Mesendoderm (in vitro differentiated cells): ENCODE measurements at regions not wholly inside any gene's neighbourhood (a gene's known extent, or its start where the extent isn't known, plus 50 kb on each side); places are given as distances from the start of the nearest gene placed in this dataset.
"Not testable (repeated sequence)": the region's sequence is repeated elsewhere in the genome, so short reads cannot be mapped to it uniquely, and the experiment has no call there.

Source experiments
- DNase-seq: peaks from one replicate; pipeline ENCODE4 v3.0.0; 2013
- H2AK5ac ChIP-seq: 2 replicates; pipeline ENCODE4 v1.6.1; 2013; ENCODE audit warnings: low read length, inconsistent platforms
- H2BK120ac ChIP-seq: 2 replicates; pipeline ENCODE4 v1.6.1; 2013; ENCODE audit warnings: low read depth, mild to moderate bottlenecking, low read length, moderate library complexity, mixed read lengths
- H2BK15ac ChIP-seq: replicated peaks from 2 replicates; pipeline ENCODE4 v1.6.1; 2013; ENCODE audit warnings: low read depth, mild to moderate bottlenecking, moderate library complexity
- H2BK5ac ChIP-seq: 2 replicates; pipeline ENCODE4 v1.6.1; 2013; ENCODE audit warnings: low read length, inconsistent platforms
- H3K18ac ChIP-seq: 2 replicates; pipeline ENCODE4 v1.6.1; 2013; ENCODE audit warnings: mild to moderate bottlenecking, low read length, mixed read lengths
- H3K23ac ChIP-seq: one replicate; pipeline ENCODE4 v1.6.1; 2013; ENCODE audit warnings: low read length
- H3K27ac ChIP-seq: 2 replicates; pipeline ENCODE4 v1.5.1; 2013; ENCODE audit warnings: low read depth, mild to moderate bottlenecking, inconsistent platforms, low read length, moderate library complexity
- H3K27me3 ChIP-seq: 2 replicates; pipeline ENCODE4 v1.6.1; 2013; ENCODE audit warnings: low read length, control low read depth, mild to moderate bottlenecking, inconsistent platforms; ENCODE audit not compliant: insufficient read depth, poor library complexity
- H3K36me3 ChIP-seq: 2 replicates; pipeline ENCODE4 v1.6.1; 2013; ENCODE audit warnings: low read length, inconsistent platforms; ENCODE audit not compliant: control insufficient read depth, insufficient read depth
- H3K4ac ChIP-seq: one replicate; pipeline ENCODE4 v1.6.1; 2013; ENCODE audit warnings: low read depth, mild to moderate bottlenecking, low read length, moderate library complexity
- H3K4me1 ChIP-seq: 2 replicates; pipeline ENCODE4 v1.6.1; 2013; ENCODE audit warnings: low read depth, low read length, inconsistent platforms; ENCODE audit not compliant: control insufficient read depth
- H3K4me2 ChIP-seq: 2 replicates; pipeline ENCODE4 v1.6.1; 2013; ENCODE audit warnings: low read length
- H3K4me3 ChIP-seq: 2 replicates; pipeline ENCODE4 v1.5.1; 2013; ENCODE audit warnings: mild to moderate bottlenecking, low read length
- H3K56ac ChIP-seq: one replicate; pipeline ENCODE4 v1.6.1; 2013; ENCODE audit warnings: low read length
- H3K79me1 ChIP-seq: 2 replicates; pipeline ENCODE4 v1.6.1; 2013; ENCODE audit warnings: low read length, inconsistent platforms
- H3K79me2 ChIP-seq: 2 replicates; pipeline ENCODE4 v1.6.1; 2013; ENCODE audit warnings: mild to moderate bottlenecking, low read length; ENCODE audit not compliant: control insufficient read depth, insufficient read depth
- H3K9ac ChIP-seq: 2 replicates; pipeline ENCODE4 v1.6.1; 2013; ENCODE audit warnings: low read length, inconsistent platforms
- H4K5ac ChIP-seq: one replicate; pipeline ENCODE4 v1.6.1; 2013; ENCODE audit warnings: low read length
- H4K8ac ChIP-seq: one replicate; pipeline ENCODE4 v1.6.1; 2013; ENCODE audit warnings: low read depth, mild to moderate bottlenecking, control low read depth, low read length, moderate library complexity
- WGBS: extraction: QIAGEN DNeasy Blood & Tissue Kit; methylation state at CpG from one replicate; pipeline ENCODE4 v1.1.7; 2013; ENCODE audit warnings: low lambda C conversion rate, missing lambda C conversion rate; ENCODE audit not compliant: insufficient coverage; ENCODE audit errors: extremely low coverage; 5-methylcytosine and 5-hydroxymethylcytosine counted together

DNA sequence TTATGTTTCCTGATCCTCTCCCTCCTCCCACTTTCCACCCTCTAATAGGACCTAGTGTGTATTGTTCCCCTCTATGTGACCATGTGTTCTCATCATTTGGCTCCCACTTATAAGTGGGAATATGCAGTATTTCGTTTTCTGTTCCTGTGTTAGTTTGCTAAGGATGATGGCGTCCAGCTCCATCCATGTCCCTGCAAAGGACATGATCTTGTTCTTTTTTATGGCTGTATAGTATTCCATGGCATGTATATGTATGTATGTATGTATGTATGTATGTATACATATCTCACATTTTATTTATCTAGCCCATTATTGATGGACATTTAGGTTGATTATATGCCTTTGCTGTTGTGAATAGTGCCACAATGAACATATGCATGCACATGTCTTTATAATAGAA is 188.7 kb downstream of the RFPL4B start:
- Histone ChIP-seq H2BK5ac (no peak overlapping the region), H3K27ac (no peak overlapping the region), H2BK15ac (no peak overlapping the region), H3K27me3 (no peaks in the 10 kb centered on the region), H3K56ac (no peak overlapping the region), H2AK5ac (no peak overlapping the region), H3K79me2 (no peaks in the 10 kb centered on the region), H3K4me3 (no peak overlapping the region), H4K5ac (no peak overlapping the region), H3K79me1 (no peaks in the 10 kb centered on the region), H3K9ac (no peak overlapping the region), H3K18ac (no peak overlapping the region), H3K23ac (no peak overlapping the region), H3K4me2 (no peak overlapping the region), H3K36me3 (no peaks in the 10 kb centered on the region), H3K4me1 (no peaks in the 10 kb centered on the region), H2BK120ac (no peak overlapping the region), H3K4ac (no peak overlapping the region), H4K8ac (no peak overlapping the region)
- WGBS: no CpG with 5 or more reads among the region's 2 CpGs
- DNase-seq: no peak

DNA sequence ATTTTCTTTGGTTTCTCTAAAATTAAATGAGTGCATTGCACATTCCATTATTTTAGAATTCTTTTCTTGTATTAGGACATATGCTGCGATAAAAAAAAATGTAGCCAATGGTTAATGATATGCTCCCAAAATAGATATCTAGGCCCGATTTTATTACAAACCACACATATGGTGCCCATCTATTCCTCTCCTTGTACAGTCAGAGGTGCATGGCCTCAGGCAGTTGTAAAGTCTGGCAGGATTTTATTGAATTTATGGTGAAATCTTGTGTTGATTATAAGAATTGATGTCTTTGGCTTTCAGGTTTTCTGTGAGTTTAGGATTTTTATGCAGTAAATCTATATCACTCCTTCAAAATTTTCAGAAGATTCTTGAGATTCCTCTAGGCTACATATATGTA is 192.2 kb downstream of the RFPL4B start:
- Histone ChIP-seq H3K18ac (no peak overlapping the region), H4K5ac (no peak overlapping the region), H3K27ac (no peak overlapping the region), H3K4me1 (no peaks in the 10 kb centered on the region), H3K4ac (no peak overlapping the region), H3K4me3 (no peak overlapping the region), H3K79me1 (no peaks in the 10 kb centered on the region), H4K8ac (no peak overlapping the region), H3K23ac (no peak overlapping the region), H3K79me2 (no peaks in the 10 kb centered on the region), H3K56ac (no peak overlapping the region), H2BK120ac (no peak overlapping the region), H2BK5ac (no peak overlapping the region), H3K4me2 (no peak overlapping the region), H3K27me3 (no peaks in the 10 kb centered on the region), H2AK5ac (no peak overlapping the region), H3K36me3 (no peaks in the 10 kb centered on the region), H3K9ac (no peak overlapping the region), H2BK15ac (no peak overlapping the region)
- DNase-seq: no peak
- no CpG with 5 or more reads among the region's 2 CpGs for WGBS

DNA sequence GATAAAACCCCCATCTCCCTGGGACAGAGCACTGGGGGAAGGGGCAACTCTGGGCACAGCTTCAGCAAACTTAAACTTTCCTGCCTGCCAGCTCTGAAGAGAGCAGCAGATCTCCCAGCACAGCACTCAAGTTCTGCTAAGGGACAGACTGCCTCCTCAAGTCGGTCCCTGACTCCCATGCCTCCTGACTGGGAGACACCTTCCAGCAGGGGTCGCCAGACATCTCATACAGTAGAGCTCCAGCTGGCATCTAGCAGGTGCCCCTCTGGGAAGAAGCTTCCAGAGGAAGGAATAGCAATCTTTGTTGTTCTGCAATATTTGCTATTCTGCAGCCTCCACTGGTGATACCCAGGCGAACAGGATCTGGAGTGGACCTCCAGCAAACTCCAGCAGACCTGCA is 194.7 kb downstream of the RFPL4B start:
- not testable (repeated sequence) for H4K8ac ChIP-seq, H2AK5ac ChIP-seq, H2BK5ac ChIP-seq, H2BK120ac ChIP-seq, H3K27me3 ChIP-seq, H3K4ac ChIP-seq, H3K36me3 ChIP-seq, H3K9ac ChIP-seq, H3K27ac ChIP-seq, H4K5ac ChIP-seq, H3K18ac ChIP-seq, H3K4me2 ChIP-seq, H3K79me2 ChIP-seq, H3K79me1 ChIP-seq, H3K4me1 ChIP-seq, H3K23ac ChIP-seq, H3K56ac ChIP-seq, H2BK15ac ChIP-seq, H3K4me3 ChIP-seq, DNase-seq
- no CpG with 5 or more reads among the region's 3 CpGs for WGBS

DNA sequence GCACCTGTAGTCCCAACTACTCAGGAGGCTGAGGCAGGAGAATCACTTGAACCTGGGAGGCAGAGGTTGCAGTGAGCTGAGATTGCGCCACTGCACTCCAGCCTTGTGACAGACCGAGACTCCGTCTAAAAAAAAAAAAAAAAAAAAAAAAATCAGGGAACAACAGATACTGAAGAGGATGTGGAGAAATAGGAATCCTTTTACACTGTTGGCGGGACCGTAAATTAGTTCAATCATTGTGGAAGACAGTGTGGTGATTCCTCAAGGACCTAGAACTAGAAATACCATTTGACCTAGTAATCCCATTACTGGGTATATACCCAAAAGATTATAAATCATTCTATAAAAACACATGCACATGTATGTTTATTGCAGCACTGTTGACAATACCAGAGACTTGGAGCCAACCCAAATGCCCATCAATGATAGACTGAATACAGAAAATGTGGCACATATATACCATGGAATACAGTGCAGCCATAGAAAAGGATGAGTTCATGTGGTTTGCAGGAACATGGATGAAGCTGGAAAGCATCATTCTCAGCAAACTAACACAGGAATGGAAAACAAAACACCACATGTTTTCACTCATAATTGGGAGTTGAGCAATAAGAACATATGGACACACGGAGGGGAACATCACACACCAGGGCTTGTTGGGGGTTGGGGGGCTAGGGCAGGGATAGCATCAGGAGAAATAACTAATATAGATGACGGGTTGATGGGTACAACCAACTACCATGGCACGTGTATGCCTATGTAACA is 200.4 kb downstream of the RFPL4B start:
- WGBS: no CpG with 5 or more reads among the region's 8 CpGs
- not testable (repeated sequence) for H3K27me3 ChIP-seq, H3K4ac ChIP-seq, DNase-seq, H3K9ac ChIP-seq, H3K56ac ChIP-seq, H3K79me2 ChIP-seq, H3K4me2 ChIP-seq, H2AK5ac ChIP-seq, H3K4me3 ChIP-seq, H3K36me3 ChIP-seq, H3K4me1 ChIP-seq, H3K27ac ChIP-seq, H2BK15ac ChIP-seq, H3K18ac ChIP-seq, H3K23ac ChIP-seq, H3K79me1 ChIP-seq, H2BK120ac ChIP-seq, H4K5ac ChIP-seq, H2BK5ac ChIP-seq, H4K8ac ChIP-seq

DNA sequence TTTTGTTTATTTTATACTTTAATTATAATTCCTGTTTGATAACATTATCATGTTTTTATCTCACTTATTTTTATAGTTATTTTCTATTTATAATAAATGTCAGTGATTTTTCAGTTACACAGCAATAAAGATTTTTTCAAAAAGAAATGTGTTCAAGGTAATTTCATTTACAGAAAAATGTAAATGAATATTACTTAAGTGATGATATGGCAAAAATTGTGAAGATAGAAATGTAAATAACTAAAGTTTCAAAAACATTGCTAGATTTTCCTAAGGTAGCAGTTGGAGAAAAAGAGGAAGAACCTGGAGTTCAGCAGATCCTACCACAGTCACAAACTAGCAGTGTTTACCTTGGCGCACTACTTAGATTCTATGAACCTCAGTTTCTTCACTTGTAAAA is 202.6 kb downstream of the RFPL4B start:
- no peaks in the 10 kb centered on the region for H3K27me3 ChIP-seq
- no peak overlapping the region for H2BK120ac ChIP-seq
- no peak overlapping the region for H3K27ac ChIP-seq
- no peak overlapping the region for H2BK5ac ChIP-seq
- no peak overlapping the region for H3K56ac ChIP-seq
- H3K18ac ChIP-seq: no peak overlapping the region
- no peaks in the 10 kb centered on the region for H3K36me3 ChIP-seq
- no peak overlapping the region for H3K23ac ChIP-seq
- no CpG with 5 or more reads among the region's 1 CpG for WGBS
- no peak overlapping the region for H2BK15ac ChIP-seq
- H3K4ac ChIP-seq: no peak overlapping the region
- no peak overlapping the region for H2AK5ac ChIP-seq
- no peak for DNase-seq
- no peaks in the 10 kb centered on the region for H3K79me1 ChIP-seq
- no peak overlapping the region for H4K8ac ChIP-seq
- no peaks in the 10 kb centered on the region for H3K79me2 ChIP-seq
- H4K5ac ChIP-seq: no peak overlapping the region
- H3K4me1 ChIP-seq: no peaks in the 10 kb centered on the region
- no peak overlapping the region for H3K4me2 ChIP-seq
- H3K4me3 ChIP-seq: no peak overlapping the region
- H3K9ac ChIP-seq: no peak overlapping the region

DNA sequence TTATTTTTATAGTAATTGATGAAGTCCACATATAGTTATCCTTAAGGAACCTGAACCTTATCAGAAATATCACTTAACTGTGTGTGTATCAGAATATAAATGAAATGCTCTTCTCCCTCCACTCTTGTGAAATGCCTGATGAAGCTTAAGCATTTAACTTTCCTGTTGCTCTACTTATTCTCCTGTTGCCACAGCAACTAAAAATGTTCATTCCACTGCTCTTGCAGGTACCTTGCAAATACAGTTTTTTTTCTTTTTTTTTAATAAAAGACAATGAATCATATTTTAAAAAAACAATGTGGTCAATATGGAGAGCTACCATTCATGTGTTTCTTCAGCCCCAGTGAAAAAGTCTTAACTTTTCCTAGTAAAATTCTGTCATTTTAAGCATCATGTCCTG is 210.3 kb downstream of the RFPL4B start:
- Histone ChIP-seq H3K27ac (no peak overlapping the region), H3K4ac (no peak overlapping the region), H2BK120ac (no peak overlapping the region), H4K5ac (no peak overlapping the region), H2BK5ac (no peak overlapping the region), H3K4me1 (no peaks in the 10 kb centered on the region), H3K36me3 (no peaks in the 10 kb centered on the region), H3K4me3 (no peak overlapping the region), H4K8ac (no peak overlapping the region), H3K4me2 (no peak overlapping the region), H3K9ac (no peak overlapping the region), H3K56ac (no peak overlapping the region), H3K23ac (no peak overlapping the region), H3K18ac (no peak overlapping the region), H3K79me1 (no peaks in the 10 kb centered on the region), H2BK15ac (no peak overlapping the region), H3K27me3 (no peaks in the 10 kb centered on the region), H3K79me2 (no peaks in the 10 kb centered on the region), H2AK5ac (no peak overlapping the region)
- no peak for DNase-seq
